Stimulated activated CD8-positive, alpha-beta memory T cell treated with anti-CD3 and anti-CD28 coated beads, Interleukin-4, amount 100 ng/mL, for 24 hours (primary cell): ENCODE measurements at regions not wholly inside any gene's neighbourhood (a gene's known extent, or its start where the extent isn't known, plus 50 kb on each side); places are given as distances from the start of the nearest gene placed in this dataset.

Experiments
- DNase-seq: peaks from one replicate; pipeline ENCODE4 v3.0.0-alpha.2; 2020; ENCODE audit warnings: low read depth

DNA sequence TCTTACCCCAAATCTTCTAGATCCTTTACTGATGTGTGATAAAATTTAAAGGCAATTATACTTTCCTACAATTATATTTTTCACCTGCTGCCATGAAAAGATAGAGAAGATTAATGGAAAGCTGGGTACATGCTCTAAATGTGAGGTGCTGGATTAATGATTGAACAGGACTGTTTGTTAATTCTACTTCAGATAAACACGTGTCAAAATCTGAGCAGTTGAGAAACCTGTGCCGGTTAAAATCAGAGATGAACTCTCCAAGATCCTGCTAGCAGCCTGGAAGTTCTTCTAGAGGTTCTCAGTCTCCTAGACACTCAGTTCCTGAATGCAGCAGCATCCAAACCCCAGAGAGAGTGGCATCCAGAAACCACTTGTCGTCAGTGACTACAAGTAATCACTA, 69.2 kb downstream of the INHBA start:
- DNase-seq: no peak

DNA sequence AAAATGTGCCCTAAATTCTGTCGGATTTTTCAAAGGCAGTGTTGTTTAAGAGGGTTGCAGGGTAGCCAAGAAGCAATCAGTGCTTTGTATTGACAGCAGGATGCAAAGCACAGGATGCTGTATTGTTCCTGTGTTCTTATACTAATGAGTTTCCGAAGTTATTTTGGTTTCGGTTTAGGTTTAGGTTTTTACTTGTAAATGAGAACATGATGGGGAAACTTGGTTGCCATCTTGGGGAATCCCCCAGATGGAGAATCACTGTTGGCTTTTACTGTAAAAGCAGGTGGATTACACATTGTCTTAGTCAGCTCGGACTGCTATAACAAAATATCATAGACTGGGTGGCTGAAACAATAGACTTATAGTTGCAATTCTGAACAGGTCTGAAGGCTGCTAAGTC, 72.1 kb downstream of the INHBA start:
- DNase-seq: no peak

DNA sequence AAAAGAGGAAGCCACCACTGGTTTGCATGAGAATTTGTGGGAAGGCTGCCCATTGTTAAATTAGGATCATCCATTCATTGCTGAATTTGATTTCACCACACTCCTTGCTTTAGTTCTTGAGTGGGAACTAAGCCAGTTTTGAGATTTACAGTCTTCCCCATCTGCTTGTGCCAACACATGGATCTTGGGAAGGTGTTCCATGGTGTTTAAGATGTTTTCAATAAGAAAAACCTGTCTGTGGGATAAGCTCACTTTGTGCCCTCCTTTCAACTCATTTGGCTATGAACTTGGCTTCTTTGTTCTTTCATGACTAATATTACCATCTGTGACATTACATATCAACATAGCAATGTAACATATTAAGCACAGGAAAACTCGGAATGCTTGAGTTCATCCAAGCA, 73.2 kb downstream of the INHBA start:
- no peak for DNase-seq

DNA sequence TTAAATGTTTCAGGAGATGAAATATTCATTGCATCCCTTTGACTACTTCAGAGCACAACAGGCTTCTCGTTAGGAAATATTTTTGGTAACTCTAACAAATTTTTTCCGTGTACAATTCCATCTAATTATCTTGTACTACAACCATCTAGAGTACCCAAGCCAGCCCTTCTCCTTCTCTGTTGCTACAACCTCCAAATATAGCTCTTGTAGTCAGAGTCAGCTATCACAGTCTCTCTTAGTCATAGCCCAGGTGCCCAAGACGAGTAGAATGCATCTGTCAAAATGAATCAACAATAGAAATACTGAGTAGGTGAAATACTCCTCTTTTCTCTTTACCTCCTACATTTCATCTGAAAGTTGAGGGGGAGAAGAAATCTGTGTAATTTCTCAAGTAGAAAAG, 74.0 kb downstream of the INHBA start:
- DNase-seq: no peak

DNA sequence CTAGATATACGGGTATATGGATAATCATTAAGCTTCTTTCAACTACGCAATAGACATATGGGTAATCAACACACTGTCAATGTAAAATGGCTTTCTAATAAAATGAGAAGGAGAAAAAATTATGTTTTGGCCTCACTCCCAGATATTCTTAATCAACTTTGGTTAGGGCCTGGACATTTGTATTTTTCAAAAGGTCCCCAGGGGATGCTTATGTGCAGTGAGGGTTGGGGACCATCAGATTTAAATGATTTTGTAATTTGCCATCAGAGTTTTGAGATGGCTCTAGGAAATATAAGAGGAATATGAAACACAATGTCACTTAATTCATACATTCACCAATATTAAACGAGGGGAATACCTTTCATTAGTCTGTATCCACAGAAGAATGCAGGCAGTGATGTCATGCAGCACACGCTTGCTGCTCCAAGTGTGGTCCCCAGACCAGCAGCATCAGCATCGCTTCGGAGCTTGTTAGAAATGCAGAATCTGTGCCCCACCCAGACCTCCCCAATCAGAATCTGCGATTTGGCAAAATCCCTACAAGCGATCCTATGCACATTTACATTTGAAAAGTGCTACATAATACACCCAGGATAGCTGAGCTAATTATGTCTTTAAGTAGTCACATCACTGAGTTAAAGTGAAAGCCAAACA, 75.1 kb downstream of the INHBA start:
- no peak for DNase-seq

DNA sequence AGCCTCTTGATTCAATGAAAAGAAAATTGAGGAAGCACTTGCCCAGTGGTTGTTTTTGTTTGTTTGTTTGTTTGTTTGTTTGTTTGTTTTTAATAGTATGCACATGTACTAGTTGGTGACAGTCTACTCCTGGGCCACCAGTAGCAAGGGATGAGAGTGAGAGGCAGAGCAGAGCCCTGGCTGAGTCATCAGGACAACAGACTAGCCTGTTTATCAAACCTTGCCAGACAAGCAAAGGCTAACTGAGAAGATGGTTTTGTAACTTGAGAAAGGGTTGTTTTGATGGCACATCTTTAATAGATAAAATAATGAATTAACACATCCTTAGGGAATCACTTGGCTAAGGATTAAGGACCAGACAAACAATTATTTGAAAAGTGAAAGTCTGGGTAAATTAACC, 78.1 kb downstream of the INHBA start:
- DNase-seq: no peak

DNA sequence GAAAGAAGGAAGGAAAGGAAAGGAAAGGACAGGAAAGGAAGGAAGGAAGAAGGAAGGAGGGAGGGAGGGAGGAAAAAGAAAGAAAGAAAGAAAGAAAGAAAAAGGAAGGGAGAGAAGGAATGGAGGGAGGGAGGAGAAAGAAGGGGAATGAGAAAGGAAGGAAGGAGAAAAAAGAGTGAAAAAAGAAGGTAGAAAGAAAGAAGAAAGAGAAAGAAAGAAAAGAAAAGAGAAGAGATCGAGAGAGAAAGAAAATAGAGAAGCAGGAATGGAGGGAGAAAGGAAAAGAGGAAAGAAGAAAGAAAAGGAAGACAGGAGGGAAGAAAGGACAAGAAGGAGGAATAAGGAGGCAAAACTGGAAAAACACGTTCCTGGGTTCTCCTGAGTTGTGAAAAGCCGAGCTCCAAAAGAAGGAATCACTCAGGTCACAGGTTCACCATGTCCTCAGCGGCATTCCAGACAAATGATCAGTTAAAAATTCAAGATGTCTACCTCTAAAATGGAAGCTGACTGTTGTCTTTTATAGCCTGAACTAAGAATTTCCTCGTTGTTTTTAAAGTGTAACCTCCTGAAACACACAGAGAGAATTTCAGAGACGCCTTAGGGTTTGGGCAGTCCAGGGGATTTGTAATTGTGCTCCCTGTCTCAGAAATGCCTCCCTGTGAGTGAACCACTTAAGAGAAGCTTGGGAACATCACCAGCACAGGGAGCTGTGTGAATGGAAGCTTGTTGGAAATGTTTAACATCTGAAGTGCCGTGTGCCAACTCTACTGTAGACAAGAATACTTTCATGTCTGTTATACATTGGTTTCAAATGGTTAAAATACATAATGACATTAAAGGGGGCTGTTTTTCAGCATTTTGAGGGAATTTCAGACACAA, 80.7 kb downstream of the INHBA start:
- DNase-seq: no peak

DNA sequence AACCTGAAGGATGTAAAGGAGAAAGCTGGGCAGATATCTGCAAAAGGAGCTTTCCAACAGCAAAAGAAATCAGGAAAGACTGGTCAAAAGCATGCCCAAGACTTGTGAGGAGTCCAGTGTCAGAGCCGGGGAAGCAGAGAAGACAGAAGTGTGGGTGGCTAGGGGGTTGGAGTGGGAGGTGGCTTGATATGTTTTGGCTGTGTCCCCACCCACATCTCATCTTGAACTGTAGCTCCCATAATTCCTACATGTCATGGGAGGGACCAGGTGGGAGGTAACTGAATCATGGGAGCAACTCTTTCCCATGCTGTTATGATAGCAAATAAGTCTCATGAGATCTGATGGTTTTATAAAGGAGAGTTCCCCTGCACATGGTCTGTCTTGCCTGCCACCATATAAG, 84.9 kb downstream of the INHBA start:
- DNase-seq: no peak

DNA sequence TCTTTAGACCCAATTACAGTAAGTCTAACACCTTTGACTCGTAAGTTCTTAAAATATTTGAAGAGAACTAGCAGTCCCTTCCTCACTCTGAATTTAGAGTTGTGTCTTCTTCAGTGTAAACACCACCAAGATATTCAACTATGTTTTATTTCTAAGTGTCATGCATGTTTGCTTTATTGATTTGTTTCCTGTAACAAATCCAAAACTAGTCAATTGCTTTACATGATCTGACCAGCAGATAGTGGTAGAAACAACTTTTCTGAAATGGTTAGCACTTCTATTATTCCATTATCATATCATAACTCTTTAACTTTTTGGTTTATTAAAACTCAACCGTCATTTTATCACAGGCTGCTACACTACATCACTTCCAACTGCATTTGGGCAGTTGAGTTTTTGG, 90.1 kb downstream of the INHBA start:
- DNase-seq: no peak

DNA sequence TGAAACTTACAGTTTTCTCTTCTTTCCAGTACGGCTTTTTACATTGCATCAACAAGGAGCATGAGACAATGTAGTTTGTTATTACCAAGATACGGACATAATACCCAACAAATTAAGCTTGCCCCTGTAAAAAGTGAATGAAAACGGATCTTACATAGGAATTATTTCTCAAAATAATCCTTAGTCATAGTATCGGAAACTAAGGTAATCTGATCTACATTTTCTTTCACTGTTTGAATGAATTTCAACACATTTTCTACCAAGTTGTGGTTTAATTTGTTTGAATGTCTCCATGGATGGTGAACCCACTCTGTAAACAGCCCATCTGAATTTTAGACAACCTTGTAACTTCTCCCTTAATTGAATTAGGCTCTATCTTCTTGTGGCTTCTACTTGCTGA, 90.5 kb downstream of the INHBA start:
- no peak for DNase-seq

DNA sequence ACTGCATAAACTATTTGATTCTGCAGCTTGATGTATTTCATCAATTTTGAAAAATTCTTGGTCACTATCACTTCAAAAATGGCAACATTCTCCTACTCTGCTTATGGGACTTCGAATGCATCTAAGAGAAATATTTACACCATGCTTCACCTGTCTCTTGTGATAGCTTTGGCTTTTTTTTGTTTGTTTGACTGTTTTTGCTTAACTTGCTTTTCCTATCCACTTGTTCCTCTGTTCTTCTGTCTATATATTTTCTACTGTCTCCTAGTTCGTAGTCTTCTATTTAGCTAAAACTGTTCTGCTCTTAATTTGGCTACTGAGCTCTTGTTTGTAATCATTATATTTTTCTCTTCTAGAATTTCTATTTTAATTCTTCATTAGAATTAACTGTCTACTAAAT, 94.4 kb downstream of the INHBA start:
- no peak for DNase-seq

DNA sequence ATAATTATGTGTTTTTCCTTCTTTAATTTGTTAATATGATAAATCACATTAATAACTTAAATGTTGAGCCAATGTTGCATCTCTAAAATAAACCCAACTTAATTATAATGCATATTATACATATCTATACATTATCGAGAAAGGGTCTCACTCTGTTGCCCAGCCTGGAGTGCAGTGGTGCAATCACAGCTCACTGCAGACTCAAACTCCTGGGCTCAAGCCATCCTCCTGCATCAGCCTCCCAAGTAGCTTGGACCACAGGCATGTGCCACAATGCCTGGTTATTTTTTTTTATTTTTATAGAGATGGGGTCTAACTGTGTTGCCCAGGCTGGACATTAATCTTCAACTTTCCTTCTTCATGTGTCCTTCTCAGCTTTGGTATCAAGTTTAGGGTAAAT, 98.9 kb downstream of the INHBA start:
- DNase-seq: no peak

DNA sequence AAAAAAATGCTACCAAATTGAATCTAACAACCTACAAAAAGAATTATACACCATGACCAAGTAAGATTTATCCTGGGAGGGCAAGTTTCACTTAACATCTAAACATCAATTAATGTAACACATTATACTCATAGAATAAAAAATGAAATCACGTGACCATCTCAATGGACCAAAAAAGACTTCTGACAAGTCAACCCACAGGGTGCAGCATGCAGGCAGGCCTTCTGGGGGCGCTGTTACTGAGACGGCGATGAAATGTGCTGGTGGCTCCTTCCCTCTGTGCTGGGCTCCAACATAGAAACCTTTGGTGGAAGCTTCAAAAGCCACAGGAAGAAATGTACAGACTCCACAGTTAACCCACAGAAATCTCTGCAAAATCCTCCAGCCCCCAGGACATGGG, 103.1 kb downstream of the INHBA start:
- DNase-seq: no peak

DNA sequence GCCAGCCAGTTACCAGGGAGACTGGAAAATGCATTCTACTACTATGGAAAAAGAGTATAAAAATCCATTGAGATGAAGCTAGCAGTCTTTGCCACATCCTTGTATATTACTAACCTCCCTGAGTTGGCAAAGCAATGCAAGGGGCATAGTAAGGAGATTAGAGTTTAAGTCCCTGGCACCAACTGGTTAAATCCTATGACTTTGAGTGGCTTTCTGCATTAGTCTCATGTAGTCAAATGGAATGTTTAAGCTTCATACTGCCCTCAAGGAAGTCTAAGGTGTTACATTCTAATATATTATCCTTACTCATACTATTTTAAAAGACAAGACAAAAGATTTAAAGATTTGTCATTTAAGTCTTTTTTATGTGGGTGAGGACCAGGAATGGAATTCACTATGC, 110.1 kb downstream of the INHBA start:
- no peak for DNase-seq

DNA sequence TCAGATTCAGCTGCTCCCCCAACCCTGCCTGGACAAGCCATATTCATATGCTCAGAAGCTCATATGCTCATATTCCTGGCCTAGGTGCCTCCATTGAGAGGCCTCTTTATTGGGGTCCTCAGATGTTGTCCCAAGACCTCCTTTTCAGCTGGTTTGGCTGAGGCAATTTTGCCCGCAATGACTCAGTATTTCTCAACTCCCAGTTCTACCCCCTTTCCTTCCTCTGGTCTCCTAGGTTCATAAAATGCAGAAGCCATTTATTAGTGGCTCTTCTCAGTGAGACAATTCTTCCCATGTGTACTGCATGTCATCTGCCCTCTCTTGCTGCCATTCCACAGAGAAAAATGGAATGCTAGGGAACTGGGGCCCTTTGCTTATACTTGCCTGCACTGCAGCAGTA, 110.7 kb downstream of the INHBA start:
- no peak for DNase-seq

DNA sequence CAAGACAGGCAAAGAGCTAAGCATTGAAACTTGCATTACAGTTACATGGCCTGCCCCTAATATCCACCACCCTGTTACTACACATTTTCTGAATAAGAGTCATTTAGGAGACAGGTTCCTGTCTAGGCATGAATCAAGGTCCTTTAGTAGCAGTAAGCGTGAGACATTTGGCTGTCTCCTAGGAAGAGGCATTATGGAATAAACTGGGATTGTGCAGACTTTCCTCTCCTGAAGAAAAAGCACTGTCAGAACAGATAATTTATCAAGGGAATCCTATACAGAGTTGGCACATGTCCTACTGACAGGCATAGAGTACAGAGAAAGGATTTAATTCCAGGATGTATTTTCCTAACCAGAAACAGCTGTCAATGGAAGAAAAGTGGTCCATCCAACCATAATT, 111.9 kb downstream of the INHBA start:
- DNase-seq: no peak

DNA sequence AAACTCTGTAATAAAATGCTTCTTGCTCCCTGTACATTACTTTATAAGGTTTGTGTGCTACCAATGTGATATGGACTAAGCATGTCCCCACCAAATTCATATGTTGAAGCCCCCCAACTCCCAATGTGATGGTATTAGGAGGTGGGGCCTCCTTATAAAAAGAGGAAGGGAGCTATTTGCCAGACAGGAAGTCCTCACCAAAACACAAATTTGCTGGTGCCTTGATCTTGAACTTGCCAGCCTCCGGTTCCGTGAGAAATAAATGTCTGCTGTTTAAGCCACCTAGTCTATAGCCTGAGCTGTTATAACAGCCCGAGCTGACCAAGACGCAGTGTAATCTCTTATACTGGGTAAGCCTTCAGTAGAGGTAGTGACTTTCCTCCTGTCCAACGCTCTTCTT, 114.5 kb downstream of the INHBA start:
- no peak for DNase-seq

DNA sequence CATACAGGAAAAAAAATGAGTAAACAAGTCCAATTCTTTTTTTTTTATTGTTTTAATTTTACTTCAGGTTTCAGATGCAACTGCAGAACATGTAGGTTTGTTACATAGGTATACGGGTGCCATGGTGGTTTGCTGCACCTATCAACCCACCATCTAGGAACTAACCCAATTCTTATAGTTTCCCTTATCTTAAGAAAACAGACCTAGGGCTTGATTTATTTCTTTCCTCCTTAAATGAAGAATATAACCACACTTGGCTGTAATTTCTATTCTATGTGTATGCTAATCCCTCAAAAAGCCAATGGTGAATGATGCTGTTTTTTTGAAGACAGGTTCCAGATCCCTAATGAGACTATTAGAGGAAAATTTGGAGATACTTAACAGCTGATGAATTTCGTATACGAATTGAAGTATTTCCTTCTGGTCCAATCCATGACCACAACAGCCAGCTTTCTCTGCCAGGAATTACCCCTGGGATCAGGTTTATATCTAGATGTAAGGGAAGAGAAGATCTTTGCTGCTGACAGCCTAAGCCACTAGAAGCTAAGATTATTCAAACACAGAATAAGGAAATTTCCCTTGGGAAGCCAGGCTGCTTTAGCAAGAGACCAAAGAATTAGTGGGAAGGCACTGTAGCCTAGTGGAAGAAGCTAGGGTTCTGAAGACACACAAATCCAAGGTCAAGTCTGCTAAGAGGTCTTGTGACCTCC, 115.8 kb downstream of the INHBA start:
- DNase-seq: no peak

DNA sequence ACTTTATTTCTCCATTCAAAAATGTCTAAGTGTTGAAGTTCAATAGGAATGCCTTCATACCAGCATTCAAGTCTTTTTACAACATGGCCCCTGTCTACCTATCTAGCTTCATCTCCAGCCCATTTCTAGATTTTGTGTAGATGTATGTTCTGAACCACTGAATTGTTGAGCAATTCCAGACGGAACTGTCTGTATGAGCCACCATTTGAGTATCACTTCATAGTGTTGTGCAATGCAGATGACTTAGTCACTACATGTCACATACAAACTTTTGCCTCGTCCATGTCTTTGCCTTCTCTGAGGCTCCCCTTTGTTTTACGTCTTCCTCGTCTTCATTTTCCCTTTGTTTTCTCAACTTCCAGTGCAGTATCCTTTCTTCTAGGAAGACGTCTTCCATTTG, 118.1 kb downstream of the INHBA start:
- DNase-seq: no peak

DNA sequence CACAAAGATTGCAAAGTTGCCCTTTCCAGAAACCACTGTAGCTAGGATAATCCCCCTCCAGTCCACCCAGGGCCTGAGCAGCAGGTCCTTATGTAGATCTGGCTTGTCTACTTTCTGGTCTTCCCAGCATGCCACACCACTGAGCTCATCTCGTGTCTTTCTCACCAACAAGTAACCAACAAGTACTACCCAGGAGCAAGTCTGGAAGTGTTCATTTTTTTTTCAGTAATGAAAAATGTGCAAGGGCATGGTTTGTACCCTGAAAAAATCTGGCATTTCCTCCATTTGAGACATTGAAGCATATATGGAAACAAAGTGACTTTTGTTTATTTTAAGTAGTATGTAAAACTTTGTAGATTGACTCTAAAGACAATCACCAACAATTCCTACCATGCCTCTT, 120.8 kb downstream of the INHBA start:
- no peak for DNase-seq

DNA sequence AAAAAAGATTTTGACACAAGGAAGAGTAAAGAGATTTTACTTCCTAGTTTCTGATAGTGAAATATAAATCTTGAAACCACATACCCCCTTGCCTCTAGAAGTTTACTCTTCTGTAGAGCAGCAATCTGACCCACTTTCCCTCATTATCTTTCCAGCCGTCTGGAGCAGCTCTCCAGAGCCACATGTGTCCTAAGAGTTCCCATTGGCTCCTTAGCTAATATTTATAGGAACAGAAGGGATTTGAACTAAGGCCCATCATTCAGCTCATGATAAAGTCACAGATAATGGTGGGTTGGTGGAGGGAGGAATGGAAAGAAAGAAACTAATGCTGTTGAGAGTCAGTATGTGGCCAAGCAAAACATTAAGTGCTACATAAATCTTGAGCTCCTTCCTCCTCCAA, 121.8 kb downstream of the INHBA start:
- DNase-seq: no peak

DNA sequence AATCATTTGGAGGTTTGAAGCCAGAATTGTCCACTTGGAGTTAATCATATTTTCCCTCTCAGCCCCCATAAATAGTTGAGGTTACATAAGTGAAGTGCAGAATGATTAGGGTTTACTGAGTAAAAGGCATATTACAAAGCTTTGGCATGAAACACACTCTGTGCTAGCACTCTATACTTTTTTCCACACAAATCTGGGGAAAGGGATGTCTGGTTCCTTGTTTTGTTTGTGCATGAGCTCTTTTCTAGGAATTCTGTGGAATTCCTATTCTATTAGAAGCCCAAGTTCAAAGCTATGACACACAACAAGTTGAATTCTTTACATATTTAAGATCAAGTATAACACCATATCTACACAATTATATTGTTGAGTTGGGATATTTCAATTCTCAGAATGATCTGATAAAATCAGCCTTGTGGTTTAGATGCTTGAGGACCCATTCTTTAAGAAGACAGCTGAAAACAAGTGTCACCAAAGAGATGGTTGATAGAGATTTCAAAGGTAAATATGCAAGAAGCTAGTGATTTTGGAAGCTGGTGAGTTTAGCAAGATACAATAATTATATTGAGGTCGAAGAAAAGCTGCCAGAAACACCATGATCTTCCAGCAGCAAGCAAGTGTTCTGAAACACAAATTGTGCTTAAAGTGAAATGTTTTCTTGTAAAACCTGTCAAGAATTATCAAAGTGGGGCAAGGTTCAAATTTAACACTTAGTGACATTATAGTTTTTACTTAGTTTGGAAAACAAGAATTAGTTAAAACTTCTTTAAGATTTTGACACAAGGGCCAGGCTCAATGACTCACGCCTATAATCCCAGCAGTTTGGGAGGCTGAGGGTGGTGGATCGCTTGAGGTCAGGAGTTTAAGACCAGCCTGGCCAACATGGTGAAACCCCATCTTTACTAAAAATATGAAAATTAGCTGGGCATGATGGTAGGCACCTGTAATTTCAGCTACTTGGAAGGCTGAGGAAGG, 122.6 kb downstream of the INHBA start:
- no peak for DNase-seq
